ENCODE measurements at regions not wholly inside any gene's neighbourhood (a gene's known extent, or its start where the extent isn't known, plus 50 kb on each side); places are given as distances from the start of the nearest gene placed in this dataset. TPM values are rescaled to one million over a fixed set of nuclear protein-coding genes. Genes with fewer than 3 reads are reported as not detected.

GRCh38 chr2:41994661-41995060 is 53.2 kb upstream of the PKDCC start:
- DNase-seq, result no peak
- Histone ChIP-seq H4K20me1 (ENCODE audit: insufficient read depth, low read length) (no peaks in the 10 kb centered on the region), H3K4me1 (ENCODE audit: control insufficient read depth in 1 of 2, insufficient read depth in 2 of 2, low read length in 2 of 2) (no peaks in the 10 kb centered on the region), H3K9ac (ENCODE audit: insufficient read depth, low read length, poor library complexity, severe bottlenecking) (no peak overlapping the region), H3K4me3 (replicated peaks in 1 of 3; ENCODE audit: low read depth in 2 of 3, low read length in 3 of 3) (no peak overlapping the region), H3K36me3 (replicated peaks in 1 of 2; ENCODE audit: control insufficient read depth in 1 of 2, insufficient read depth in 2 of 2, low read length in 2 of 2) (no peaks in the 10 kb centered on the region), H2AFZ (ENCODE audit: insufficient read depth, low read depth, low read length, poor library complexity, severe bottlenecking) (no peak overlapping the region), H3K79me2 (ENCODE audit: insufficient read depth, low read length) (no peaks in the 10 kb centered on the region), H3K9me3 (replicated peaks in 1 of 2; ENCODE audit: control insufficient read depth in 1 of 2, insufficient read depth in 1 of 2, low read length in 2 of 2) (no peaks in the 10 kb centered on the region), H3K27me3 (ENCODE audit: control insufficient read depth in 2 of 2, insufficient read depth in 2 of 2, low read length in 2 of 2) (no peaks in the 10 kb centered on the region), H3K4me2 (replicated peaks; ENCODE audit: extremely low read depth, low read length, poor library complexity, severe bottlenecking) (no peak overlapping the region), H3K27ac (ENCODE audit: low read depth in 1 of 2, low read length in 2 of 2) (no peak overlapping the region)
- 98% methylated on average over 4 of the region's 8 CpGs for WGBS (ENCODE audit: insufficient coverage)
- Mint-ChIP-seq H3K27me3 (ENCODE audit: low read depth in 3 of 3) (peaks cover 0 to 15% (median 3%) of the 10 kb centered on the region in 3 donors), H3K36me3 (no peaks in the 10 kb centered on the region), H3K27ac (no peak overlapping the region), H3K9me3 (peaks cover 0 to 11% (median 5%) of the 10 kb centered on the region in 7 donors), H3K4me3 (no peak overlapping the region), H3K4me1 (no peaks in the 10 kb centered on the region)
- intact Hi-C loops (cut with micrococcal nuclease), result no loop called here
- no peak for TF ChIP-seq CTCF (IDR thresholded peaks at IDR 0.05)

GRCh38 chr2:41997561-41997960 is 50.3 kb upstream of the PKDCC start:
- H3K4me3 Mint-ChIP-seq, result no peak overlapping the region
- Histone ChIP-seq H3K4me2 (replicated peaks; ENCODE audit: extremely low read depth, low read length, poor library complexity, severe bottlenecking) (no peak overlapping the region), H3K4me1 (ENCODE audit: control insufficient read depth in 1 of 2, insufficient read depth in 2 of 2, low read length in 2 of 2) (no peaks in the 10 kb centered on the region), H3K79me2 (ENCODE audit: insufficient read depth, low read length) (no peaks in the 10 kb centered on the region), H3K27ac (ENCODE audit: low read depth in 1 of 2, low read length in 2 of 2) (no peak overlapping the region), H2AFZ (ENCODE audit: insufficient read depth, low read depth, low read length, poor library complexity, severe bottlenecking) (no peak overlapping the region), H3K9ac (ENCODE audit: insufficient read depth, low read length, poor library complexity, severe bottlenecking) (no peak overlapping the region), H3K9me3 (replicated peaks in 1 of 2; ENCODE audit: control insufficient read depth in 1 of 2, insufficient read depth in 1 of 2, low read length in 2 of 2) (peaks cover 0 to 8% of the 10 kb centered on the region in 2 donors), H4K20me1 (ENCODE audit: insufficient read depth, low read length) (no peaks in the 10 kb centered on the region), H3K27me3 (ENCODE audit: control insufficient read depth in 2 of 2, insufficient read depth in 2 of 2, low read length in 2 of 2) (no peaks in the 10 kb centered on the region), H3K4me3 (replicated peaks in 1 of 3; ENCODE audit: low read depth in 2 of 3, low read length in 3 of 3) (no peak overlapping the region), H3K36me3 (replicated peaks in 1 of 2; ENCODE audit: control insufficient read depth in 1 of 2, insufficient read depth in 2 of 2, low read length in 2 of 2) (no peaks in the 10 kb centered on the region)
- 100% methylated on average over 1 of the region's 4 CpGs for WGBS (ENCODE audit: insufficient coverage)
- intact Hi-C loops (cut with micrococcal nuclease), result no loop called here
- no peak overlapping the region for H3K27ac Mint-ChIP-seq
- peaks cover 0 to 10% (median 0%) of the 10 kb centered on the region in 3 donors for H3K27me3 Mint-ChIP-seq (ENCODE audit: low read depth in 3 of 3)
- peaks cover 0 to 19% (median 12%) of the 10 kb centered on the region in 7 donors for H3K9me3 Mint-ChIP-seq
- no peak for DNase-seq
- no peaks in the 10 kb centered on the region for H3K36me3 Mint-ChIP-seq
- no peak for TF ChIP-seq CTCF (IDR thresholded peaks at IDR 0.05)
- H3K4me1 Mint-ChIP-seq, result no peaks in the 10 kb centered on the region

Small RNAs in the stretch of these regions (small RNA-seq; reads per million reads assigned to genes)
- gene RF00019 (ENCODE audit: insufficient read length, low read depth) (not detected), gene RNU4-63P (ENCODE audit: insufficient read length, low read depth) (not detected)
